Activated CD4-positive, alpha-beta T cell treated with anti-CD3 and anti-CD28 coated beads for 24 hours (primary cell): ENCODE measurements at regions not wholly inside any gene's neighbourhood (a gene's known extent, or its start where the extent isn't known, plus 50 kb on each side); places are given as distances from the start of the nearest gene placed in this dataset.
"Not testable (repeated sequence)": the region's sequence is repeated elsewhere in the genome, so short reads cannot be mapped to it uniquely, and the experiment has no call there.

Source experiments
- DNase-seq, 2 donors: peaks; one replicate each; pipeline ENCODE4 v3.0.0-alpha.2; 2020; ENCODE audit warnings: low read depth in 2 of 2

DNA sequence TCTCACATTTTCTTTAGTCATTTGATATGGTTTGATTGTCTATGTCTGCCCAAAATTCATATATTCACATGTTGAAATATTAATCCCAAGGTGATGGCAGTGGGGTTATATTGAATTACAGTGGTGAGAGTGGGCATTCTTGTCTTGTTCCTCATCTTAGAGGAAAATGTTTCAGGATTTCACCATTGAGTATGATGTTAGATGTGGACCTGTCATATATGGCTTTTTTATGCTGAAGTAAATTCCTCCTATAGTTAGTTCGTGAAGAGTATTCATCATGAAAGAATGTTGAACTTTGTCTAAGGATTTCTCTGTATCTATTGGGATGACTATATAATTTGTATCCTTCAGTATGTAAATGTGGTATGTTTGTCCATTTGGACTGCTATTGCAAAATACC, 512.3 kb upstream of the EPHA5 start:
- DNase-seq, result no peak

DNA sequence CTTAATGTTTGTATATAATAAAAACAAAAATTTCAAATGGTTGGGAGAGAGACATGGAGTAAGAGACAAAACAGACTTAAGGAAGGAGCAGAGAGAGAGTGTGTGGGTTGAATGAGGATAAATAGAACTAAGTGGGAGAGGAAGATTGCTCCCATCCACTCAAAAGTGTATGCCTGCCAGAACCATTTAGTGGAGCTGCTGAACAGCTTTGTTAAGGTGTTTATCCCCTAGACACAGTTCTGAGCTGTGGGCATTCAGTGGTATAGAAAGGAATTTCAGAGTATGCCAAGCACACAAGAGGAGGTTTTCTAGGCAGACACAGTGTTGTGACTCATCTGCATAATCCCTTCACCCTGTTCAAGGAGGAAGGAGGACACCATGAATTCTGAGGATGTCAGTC, 508.6 kb upstream of the EPHA5 start:
- no peak for DNase-seq

DNA sequence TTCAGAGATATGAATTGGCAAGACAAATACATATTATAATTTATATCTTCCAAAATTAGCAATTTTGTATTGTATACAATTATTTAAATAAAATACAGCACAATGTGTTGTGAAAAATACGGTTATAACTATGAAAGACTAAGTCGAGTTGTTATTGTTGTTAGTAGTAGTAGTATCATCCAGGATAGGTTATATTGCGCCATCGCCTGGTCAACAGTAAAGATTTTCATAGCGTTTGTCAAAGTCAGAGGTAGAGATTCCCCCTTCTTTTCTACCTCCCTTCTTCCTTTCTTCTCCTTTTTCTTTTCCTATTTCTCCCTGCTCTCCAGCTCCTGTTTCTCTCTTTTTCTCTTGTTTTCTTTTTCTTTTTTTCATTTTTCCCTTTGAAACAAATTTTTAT, 499.1 kb upstream of the EPHA5 start:
- DNase-seq, result no peak

DNA sequence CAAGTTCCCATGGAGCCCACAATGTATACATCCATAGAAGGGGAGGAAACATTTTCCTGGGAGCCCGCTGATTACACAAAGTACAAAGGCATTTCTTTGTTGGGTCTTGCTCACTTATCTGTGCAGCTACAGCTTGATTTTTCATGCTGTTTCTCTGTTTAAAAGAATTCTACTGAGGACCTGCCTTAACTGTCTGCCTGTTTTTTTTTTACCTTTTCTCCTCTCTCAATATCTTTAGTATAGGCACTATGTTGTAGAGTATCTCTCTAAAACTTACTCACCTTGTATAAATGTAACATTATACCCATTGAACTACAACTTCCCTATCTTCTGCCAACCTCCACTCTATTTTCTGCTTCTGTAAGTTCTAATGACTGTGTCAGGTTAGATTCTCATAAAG, 494.6 kb upstream of the EPHA5 start:
- no peak for DNase-seq

DNA sequence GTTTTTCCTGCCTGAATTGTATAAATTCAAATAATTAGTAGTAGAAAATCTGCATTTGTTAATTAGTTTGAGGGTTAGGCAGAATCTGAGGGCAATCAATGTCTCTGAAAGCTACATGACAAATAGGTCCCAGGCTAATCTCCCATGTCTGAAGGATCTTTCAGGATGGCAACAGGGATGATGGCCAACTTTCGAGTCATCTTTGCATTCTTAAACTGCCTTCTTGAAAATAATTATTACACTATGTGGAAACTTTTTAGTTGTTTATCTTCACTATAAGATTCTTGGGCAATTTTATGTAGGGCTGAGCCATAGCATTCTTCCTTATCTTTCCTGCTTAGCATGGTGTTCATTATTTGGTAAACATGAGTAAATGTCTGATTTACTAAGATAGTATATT, 490.3 kb upstream of the EPHA5 start:
- DNase-seq, result no peak

DNA sequence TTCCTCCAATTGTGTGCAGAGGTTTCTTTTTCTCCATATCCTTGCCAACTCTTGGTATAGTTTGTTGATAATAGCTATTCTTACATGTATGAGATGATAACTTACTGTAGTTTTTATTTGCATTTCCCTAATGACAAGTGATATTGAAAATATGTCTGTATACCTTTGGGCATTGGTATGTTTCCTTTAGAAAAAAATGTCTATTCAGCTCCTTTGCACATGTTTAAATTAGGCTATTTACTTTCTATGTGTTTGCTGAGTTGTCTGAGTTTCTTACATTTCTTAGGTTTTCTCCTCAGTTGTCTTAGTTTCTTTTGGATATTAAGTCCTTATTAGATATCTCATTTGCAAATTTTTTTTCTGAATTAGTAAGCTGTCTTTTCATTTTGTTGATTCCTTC, 487.3 kb upstream of the EPHA5 start:
- DNase-seq, result no peak

DNA sequence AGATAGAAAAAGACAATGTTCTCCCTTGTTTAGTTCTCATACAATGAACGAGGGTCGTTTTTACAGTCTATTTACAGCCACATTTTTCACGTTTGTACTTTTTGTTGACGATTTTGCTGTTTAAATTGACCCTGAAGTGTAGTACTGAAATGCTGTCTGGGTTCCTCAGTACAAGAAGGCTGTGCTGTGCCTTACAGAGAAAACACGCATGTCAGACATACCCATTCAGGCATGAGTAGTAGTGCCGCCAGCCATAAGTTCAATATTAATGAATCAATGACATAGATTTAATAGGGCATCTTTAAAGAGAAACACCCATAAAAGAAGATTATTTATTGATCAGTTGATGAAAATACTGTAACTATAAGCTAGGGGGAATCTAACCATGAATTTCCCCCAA, 459.8 kb upstream of the EPHA5 start:
- DNase-seq, result no peak

DNA sequence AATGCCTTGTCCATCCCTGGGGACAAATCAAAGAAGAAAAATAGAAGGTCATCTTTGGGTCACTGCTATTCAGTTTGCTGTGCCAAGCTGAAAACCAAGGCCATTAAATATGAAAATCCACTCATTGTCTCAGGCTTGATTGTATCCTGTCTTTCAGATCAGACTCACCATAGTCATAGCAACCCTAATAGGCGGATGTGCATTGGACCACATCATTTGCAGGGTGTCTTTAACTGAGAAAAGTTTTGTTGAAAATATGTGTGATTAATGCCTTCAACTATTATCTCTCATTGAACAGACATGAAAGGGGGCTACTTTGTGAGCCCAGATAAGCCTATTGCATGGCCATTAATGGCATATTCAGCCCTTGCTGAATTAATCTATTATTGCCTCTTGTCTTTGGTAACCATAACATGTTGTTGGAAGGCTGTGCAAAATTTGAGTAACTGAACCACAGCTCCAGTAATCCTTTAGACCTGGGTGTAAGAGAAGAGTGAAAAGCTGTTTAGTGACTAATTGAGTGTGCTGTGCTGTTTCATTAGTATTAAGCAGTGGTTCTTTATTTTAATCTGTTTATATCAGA, 453.6 kb upstream of the EPHA5 start:
- no peak for DNase-seq

DNA sequence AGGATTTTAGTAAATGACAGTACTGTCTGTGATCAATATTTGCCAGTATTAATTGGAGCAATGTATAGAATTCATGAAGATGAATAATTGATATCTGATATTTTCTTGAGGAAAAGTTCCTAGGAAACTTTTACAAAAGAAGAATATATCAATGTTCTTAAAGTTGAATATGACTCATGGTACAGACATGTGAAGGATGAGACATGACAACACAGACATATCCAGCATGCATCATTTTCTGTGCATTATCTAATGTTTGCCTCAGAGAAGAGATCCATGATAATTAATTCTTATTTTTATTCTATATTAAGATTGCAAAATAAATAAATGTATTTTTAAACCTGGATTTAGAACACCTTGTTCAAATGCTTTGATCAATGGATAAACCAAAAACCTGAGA, 452.9 kb upstream of the EPHA5 start:
- no peak for DNase-seq

DNA sequence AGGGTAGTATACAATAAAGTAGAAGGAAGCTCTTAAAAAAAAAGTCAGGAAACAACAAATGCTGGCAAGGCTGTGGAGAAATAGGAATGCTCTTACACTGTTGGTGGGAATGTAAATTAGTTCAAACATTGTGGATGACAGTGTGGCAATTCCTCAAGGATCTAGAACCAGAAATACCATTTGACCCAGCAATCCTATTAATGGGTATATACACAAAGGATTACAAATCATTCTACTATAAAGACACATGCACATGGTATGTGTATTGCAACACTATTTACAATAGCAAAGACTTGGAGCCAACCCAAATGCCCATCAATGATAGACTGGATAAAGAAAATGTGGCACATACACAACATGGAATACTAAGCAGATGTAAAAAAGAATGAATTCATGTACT, 444.9 kb upstream of the EPHA5 start:
- DNase-seq, result not testable (repeated sequence)

DNA sequence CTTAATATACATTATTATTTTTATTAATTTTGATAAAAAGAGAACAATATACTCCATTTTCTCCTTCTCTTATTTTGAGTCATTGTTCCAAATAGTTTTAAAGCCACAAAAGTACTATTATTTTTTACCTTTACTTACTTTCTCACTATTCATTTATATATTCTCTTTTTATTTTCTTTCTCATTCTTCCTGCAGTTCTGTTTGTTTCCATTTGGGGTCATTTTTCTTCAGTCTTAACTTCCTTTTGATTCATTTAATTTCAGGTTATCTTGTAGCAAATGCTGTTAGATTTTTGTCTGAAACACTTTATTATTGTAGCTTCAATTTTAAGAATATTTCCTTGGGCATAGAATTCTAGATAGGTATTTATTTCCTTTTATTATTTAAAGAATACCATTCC, 438.6 kb upstream of the EPHA5 start:
- DNase-seq, result no peak

DNA sequence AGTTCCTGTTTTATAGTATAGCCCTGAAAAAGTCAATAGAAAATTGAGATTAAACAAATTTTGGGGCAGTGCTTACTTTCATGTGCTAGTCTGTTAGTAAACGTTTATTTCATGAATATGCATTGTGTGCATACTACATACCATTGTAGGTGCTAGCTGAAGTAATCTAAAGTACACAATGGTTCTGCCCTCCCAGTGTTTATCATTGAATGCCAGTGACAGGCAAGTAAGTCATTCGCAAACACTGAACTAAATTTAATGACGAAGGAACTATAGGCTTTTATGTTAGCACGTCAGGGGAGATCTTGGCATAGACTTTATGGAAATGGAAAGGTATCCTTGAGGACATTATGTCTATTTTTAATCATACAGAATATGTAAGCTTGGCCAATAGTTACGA, 426.9 kb upstream of the EPHA5 start:
- DNase-seq, result no peak

DNA sequence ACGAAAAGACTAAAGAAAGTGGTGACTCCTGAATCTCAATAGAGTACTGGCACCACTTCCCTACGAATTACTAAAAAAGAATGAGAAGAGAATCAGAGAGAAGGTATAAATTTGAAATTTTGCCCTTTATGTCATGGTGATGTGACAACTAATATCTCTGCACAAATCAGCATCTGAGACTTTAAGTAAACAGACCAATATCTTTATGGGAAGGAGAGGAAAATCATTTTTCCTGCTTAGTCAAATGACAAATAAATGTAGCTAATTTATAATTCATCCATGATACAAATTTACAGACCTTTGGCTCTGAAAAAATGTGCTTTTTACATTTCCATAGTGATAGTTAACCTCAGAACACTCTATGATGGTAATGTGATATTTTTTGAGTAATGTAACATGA, 424.8 kb upstream of the EPHA5 start:
- no peak for DNase-seq

DNA sequence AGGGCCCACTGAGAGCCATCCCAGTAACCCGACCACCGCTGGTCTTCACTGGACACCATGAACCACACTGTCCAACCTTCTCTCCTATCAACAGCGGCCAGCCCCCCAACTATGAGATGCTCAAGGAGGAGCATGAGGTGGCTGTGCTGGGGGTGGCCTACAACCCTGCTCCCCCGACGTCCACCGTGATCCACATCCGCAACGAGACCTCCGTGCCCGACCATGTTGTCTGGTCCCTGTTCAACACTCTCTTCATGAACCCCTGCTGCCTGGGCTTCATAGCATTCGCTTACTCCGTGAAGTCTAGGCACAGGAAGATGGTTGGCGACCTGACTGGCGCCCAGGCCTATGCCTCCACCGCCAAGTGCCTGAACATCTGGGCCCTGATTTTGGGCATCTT, 423.8 kb upstream of the EPHA5 start:
- DNase-seq, result no peak

DNA sequence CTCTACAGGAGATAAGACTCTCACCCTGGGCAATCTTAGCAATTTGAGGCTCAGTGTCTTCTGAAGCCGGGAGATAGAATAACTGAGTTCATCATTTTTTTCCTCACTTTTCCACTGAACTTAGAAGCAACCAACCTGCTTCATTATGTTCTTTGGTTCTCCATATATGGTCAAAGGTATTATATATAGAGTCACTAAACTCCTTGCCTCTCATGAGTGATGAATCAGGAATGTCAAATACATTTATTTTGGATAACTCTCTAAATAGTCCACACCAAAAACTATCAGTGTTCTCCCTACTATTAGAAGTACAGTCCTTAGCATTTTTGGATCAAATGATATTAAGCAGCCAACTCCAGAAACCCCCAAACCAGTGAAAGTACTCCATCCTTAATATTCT, 421.5 kb upstream of the EPHA5 start:
- no peak for DNase-seq

DNA sequence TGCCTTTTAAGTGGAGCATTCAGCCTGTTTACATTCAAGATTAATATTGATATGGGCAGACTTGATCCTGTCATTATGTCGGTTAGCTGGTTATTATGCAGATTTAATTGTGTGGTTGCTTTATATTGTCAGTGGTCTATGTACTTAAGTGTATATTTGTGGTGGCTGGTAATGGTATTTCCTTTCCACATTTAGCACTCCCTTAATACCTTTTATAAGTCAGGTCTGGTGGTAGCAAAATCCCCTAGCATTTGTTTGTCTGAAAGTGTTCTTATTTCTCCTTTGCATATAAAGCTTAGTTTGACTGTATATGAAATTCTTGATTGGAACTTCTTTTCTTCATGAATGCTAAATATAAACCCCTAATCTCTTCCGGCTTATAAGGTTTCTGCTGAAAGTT, 403.7 kb upstream of the EPHA5 start:
- DNase-seq, result no peak

DNA sequence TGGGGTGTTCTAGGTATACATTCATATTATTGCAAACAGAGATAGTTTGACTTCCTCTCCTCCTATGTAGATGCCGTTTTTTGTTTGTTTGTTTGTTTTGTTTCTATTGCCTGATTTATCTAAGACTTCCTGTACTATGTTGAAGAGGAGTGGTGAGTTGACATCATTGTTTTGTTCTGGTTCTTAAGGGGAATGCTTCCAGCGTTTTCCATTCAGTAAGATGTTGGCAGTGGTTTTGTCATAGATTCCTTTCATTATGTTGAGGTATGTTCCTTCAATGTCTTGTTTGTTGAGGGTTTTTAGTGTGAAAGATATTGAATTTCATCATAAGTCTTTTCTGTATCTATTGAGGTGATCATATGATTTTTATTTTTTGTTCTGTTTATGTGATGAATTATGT, 401.6 kb upstream of the EPHA5 start:
- DNase-seq, result no peak

DNA sequence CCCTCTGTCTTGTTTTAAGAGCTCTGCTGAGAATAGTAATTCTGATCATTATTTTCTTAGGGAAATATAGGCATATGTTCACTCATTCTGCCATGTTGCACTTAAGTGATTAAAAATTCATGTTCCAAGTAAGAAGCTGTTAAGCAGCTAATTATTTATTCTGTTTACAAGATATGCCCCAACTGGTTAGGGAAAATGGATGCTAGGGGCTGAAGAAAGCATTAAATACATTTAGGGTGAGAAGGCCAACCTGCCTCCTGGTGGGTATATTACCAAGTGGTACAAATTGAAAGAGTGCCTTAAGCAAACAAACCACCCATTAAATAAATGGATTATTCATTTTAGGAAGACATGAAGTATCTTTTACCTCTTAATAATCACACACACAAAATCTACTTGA, 392.6 kb upstream of the EPHA5 start:
- no peak for DNase-seq

DNA sequence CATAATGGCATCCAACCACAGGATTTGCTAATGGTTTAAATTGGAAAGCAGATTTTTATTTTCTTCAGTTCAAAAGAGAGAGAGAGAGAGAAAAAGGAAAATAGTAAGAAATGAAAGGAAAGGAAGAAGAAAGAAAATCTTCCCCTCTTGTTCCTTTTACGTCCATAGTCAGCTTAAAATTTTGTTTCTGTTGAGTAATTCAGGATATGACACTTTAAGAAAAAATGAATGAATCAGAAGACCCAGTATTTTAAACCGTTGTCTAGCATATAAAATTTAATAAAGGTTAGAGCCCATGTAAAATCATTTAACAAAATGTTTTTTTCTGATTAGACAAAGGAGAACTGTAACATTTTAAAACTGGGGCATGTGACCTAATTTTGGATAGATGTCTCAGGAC, 391.8 kb upstream of the EPHA5 start:
- no peak for DNase-seq

DNA sequence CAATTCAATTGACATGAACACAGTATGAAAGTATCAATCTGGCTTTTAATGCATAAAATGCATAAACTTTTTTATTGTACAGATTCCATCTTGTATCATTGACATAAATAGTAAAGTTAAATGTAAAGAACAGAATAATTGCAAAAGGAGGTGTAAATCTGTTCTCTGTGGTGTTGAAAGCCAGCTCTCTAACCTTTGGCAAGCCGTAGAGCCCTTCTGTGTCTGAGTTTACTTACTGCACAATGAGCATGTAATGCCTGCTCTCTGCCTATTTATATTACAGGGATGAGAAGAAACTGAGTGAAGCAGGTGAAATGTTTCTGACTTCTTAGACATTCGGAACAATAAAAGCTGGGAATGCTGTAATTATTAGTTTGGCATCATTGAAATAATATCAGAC, 389.3 kb upstream of the EPHA5 start:
- DNase-seq, result no peak

DNA sequence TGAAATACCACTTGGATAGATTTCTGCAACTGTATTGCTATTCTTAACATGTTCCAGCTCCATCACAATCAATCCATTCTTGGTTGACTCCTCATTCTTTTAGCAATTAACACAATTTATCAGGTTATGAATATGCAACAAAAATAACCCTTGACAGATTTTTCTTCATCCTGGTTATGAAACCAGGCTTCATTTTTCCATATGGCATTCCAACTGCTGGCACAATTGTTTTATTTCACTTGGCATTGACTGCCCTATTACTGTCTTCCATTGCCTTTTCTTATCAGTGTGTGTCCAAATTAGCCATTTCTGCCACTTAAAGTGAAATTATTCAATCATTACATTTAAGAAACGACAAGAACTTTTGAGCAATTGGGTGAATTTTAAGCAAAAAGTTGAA, 388.8 kb upstream of the EPHA5 start:
- DNase-seq, result no peak

DNA sequence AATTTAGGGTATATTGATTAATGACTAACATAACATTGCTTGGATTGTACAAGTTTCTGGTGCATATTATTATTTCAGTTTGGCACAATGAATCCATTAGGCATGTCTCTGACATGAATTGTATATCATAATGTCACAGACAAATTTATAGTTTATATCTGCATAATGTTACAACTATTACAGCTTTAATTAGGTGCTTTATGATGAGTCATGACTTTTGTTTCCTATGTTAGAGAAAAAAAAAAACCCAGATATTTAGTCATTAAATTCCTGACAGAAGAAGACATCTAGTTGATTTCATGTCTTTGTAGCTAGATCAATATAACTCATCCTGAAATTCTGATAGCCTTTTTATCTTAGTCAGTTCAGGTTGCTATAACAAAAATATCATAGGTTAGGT, 385.7 kb upstream of the EPHA5 start:
- no peak for DNase-seq

DNA sequence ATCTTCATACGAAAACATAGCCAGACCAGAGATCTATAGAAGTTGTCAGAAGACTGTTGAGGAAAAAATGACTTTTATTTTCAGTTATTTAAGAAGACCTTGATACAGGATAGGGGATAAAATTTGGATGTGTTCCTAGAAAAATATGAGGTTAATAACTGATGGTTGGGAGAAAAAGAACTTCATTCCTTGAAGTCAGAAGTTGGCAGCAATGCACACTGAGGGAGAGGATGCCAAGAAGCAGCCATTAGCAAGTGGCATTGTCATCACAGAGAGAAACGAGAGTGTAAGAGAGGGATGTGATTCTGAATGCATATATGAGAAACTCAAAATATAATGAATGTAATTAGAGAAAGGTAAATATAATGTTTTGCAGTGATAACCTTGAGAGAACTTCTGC, 382.1 kb upstream of the EPHA5 start:
- DNase-seq, result no peak

DNA sequence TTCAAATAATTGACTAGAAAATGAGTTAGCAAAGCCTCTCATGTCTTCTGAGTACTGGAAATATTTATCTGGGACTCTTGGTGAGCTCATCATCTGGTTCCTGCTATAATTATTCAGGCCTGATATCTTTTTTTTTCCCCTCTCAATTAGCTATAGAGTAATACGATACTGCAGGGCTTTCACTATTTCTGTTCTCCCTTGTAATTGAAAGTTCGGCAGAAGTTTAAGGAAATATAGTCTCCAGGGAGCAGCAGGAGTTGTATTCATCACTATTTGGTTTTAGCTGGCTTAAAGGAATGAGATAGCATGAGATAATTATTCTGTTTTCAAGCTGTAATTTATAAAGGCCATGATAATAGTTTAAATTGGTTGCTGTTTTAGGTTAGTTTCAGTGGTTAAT, 378.6 kb upstream of the EPHA5 start:
- no peak for DNase-seq

DNA sequence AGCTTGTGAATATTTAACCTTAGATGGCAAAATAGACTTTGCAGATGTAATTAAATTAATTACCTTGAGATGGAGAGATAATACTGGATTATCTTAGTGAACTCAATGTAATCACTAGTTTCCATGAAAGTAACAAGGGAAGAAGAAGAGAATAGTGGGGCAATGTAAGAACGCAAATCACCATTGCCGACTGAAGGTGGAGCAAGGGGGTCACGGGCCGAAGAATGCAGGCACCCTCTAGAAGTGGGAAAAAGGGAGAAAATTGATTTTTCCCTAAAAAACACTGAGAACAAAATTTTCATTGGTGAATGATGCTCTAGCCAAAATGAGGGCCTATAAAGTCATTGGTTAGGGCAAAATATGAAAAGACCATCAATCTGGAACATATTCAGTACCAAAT, 375.6 kb upstream of the EPHA5 start:
- no peak for DNase-seq
